ENCODE measurements at regions not wholly inside any gene's neighbourhood (a gene's known extent, or its start where the extent isn't known, plus 50 kb on each side); places are given as distances from the start of the nearest gene placed in this dataset.

DNA sequence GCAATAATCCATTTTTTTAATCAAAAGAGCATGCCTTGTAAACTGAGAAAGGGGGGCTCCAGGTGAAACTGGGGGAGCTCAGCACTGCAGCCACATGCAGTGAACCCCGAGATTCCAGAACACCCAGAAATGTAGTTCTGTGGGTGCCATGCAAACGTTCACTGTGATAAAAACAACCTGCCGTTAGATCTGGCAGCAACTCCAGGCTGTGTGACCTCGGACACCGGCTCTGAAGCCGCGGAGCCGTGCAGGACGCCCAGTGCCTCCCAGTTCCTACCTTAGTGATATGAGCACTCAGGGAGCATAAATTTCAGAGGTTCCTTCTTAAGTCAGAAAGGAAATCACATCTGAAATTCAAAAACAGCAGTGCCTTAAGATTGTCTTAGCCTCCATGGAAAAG lies 85.4 kb upstream of the THBS2 start:
- DNase-seq: no peak

DNA sequence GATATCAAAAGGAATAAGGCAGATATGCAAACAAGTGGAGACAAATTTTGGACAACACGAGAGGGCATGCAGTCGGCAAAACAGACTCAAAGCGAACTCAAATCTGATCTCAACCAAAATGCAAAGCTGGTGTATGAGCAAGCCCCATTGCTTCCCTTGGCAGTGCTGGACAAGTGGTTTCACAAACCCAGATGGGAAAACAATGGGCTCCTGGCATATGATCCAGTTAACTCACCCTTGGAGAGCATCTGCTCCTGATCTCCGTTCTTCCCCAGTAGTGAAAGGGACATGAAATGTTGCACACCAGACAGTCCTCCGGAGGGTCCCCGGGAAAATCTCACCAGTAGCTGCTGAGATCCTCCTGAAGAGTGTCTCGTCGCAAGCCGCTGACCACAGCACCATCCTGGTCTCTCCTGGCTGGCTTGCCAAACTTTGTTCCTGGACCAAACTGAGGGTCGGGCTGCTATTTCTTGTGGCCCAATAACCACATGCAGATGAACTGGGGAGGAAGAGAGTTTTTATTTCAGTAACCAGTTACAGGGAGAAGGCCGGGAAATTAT lies 84.3 kb upstream of the THBS2 start:
- DNase-seq: no peak

DNA sequence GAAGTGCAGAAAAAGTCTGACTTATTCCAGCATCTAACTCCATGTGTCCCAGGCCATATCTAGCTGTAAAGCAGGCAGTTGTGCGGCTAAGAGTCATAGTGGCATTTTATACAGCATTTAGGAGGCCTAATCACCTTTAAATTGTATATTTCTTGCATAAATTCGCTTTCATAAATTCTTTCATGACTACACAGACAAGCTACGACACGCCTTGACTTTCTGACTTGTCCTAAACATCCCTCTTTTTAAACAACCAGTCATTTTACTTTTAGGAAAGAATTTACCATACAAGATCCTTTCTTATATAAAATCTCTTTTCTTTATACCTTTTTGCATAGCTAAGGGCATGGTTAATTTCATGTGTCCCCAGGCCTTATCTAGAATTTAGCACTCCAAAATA lies 81.7 kb upstream of the THBS2 start:
- DNase-seq: no peak

DNA sequence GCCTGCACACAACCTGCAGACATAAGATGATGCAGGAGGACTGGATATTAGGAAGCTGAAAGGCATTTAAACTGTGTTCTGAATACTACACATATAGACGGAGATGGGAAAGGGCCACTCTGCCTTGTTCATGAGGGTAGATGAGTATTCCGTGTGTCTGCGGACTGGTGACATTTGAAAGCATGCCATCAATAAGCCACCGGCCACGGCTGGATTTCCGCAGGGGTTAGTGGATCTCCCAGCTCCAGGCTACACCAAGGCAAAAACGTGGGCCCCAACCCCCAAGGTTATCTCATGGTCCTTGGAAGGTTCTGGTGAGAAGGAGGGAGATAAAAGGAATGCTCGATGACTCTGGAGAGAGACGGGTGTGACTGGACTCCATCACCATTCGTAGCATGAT lies 78.6 kb upstream of the THBS2 start:
- DNase-seq: no peak

DNA sequence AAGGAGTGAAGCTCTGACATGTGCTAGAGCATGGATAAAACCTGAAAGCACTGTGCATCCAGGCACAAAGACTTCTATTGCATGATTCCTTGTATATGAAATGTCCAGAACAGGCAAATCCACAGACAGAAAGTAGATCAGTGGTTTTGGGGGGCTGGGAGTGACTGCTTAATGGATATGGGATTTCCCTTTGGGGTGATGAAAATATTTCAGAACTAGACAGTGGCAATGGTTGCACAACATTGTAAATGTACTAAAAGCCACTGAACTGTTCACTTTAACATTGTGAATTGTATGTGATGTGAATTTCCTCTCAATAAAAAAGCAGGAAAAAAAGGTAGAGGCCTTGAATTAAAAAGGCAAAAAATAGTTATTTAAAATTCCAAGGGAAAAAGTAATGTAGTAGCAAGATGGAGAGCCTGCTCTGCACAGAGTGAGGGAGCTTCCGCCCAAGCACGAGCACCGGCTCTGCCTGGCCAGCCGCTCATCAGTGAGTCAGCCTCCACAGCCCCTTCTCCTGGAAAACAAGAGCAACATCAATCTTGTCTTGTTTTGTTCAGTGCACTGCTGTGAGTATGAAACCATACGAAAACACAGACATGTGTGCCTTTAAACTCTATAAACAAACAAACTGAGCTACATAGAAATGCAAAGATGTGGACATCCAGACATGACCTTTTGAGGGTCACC lies 74.6 kb upstream of the THBS2 start:
- DNase-seq: no peak

DNA sequence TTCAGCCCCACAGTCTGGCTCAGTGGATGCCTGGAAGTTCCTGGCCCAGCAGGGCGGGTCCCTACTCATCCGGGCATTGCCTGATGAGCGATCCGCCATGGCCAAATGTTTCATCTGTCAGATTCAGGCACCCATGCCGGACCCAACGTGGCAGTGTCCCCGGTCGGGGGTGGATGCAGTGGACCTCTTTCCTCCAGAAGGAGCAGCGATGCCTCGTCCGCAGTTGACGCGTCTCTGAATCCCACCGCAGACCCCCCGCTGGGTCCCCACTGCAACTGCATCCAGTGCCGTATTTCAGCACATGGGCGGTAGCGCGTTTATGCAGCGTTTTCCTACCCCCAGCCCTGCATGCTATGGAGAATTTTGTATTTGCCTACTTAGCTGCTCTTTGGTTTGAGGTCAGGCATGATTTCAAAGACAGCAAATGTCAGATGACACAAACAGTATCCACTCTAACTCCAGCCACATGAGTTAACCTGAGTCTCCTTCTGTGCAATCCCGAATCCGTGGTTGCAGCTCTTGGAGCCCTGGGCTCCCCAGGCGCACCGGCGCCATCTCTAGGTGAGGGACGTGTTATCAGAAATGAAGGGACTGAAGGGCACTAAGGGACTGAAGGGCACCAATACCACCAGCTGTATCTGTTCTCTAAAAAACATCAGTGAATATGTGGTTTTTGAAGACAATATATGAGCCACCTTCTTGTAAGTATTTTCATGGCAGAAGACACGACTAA lies 72.6 kb upstream of the THBS2 start:
- no peak for DNase-seq

DNA sequence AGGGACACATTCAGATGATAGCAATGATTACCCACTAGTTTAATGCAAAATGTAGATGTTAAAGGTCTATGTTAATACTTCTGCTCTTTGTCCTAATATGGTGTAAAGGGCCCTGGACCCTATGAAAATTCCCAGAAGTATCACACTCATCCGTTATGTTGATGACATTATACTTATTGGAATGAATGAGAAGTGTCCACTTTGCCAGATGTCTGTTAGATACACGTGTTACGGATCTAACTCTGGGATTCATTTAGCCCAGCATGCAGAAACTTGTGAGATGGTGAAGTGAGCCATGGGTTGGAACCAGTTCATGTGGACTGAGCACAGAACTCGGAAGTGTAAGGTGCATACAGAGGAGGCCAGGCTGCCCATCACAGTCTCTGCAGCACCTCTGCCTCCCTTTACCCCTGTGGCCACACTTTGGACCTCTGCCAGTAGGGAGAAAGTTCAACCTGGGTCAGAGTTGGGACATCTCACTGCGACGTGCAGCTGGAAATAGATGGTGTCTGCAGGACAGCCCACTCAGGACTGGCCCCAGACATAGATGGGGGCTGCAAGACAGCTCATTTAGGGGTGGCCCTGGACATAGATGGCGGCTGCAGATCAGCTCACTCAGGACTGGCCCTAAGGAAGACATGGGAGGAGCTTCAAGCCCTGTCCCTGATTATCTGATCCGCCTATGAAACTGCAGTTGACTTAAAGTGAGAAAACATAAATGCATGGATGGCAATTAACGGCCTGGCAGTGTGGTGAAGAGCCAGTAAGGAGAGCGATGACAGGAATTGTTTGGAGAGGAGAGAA lies 71.2 kb upstream of the THBS2 start:
- no peak for DNase-seq

DNA sequence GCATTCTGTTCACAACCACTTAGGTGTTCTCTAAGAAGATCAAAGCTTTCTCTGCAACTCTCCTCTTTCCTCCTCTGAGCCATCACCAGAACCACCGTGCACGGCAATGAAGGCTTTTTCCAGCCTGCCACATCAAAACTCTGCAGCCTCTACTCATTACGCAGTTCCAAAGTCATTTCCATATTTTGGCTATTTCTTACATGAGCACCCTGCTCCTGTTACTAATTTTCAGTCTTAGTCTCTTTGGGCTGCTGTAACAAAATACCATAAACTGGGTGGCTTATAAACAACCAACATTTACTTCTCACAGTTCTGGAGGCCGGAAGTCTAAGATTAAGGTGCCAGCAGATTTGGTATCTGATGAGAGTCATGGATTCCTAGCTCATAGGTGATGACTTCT lies 70.4 kb upstream of the THBS2 start:
- DNase-seq: no peak

DNA sequence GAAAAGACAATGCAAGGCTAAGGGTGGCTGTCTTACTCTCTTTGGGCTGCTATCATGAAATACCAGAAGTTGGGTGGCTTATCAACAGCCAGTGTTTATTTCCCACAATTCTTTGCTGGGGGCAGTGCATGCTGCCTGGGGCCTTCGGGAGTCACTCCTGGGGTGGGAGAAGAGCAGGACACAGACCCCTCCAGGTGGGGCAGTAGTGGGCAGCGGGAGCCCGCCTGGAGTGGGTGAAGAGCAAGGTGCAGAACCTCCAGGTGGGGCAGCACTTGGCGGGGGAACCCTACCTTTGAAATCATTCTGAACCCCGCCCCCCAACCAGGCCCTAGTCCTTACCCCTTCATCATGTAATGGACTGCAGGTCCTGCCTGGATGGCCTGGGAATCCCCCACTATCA lies 69.6 kb upstream of the THBS2 start:
- DNase-seq: no peak

DNA sequence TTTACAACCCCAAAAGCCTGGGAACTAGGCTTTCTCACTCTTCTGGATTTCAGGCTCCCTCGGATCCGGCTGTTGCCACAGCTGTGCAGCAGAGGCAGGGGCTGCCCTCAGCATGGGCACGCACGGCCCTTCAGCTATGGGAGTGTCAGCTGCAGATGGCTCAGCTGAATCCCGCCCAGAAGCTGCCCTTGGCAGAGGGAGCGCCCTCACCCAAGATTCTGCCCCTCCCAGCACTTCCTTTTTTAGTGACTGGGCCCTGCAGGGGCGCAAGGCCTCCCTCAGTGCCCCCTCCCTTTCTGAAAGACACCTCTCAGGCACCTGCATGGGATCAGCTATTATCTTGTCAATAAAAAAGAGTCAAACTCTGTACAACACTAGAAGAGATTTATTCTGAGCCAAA lies 67.9 kb upstream of the THBS2 start:
- no peak for DNase-seq

DNA sequence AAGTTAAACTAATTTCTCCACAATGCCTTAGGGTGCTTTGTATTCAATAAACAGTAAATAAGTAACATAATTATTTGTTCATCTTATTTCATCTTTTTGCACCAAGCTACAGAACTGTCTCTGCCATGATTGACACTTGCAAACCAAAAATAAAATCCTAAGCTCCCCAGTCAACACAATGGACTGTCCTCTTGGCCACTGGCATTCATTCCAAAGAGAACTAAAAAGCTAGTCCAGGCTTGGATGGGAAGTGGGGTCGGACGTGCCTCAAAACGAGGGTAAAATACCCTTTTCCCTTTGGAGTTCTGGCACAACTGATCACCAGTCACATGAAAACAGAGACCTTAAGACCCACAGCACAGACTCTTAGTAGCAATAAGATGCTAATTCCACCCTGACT lies 66.4 kb upstream of the THBS2 start:
- DNase-seq: no peak

DNA sequence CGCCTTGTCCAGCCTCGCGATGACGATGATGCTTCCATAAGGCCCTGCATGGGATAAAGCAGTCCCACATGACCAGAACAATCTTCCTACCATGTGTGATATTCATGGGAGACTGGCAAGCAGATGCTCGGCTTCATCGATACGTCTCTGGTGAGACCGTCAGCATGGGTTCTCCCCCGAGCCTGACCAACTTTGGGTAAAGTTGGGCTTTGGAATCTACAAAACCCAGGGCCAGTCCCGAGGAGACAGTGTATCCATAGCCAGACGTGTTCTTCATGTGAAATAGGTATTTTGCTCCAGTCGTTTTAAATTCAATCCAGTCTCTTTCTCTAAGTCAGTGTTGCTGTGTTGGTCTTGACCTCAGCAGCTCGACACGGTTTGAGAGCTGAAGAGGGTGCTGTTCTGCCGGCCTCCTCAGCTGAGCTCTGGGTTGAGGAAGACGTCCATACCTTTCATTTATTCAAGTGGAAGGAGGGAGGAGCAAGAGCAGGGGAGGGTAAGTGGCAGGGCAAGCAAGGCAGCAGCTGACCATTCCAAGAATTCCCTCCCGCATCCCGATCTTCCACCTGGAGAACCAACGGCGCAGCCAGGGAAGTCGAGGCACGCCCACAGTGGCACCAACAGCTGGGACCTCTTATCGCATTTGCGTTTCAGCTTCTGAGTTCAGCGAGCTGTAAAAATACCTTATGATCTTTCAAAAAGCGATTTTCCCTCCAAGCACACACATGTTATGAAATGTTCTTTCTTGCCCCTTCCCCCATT lies 64.0 kb upstream of the THBS2 start:
- DNase-seq: no peak

DNA sequence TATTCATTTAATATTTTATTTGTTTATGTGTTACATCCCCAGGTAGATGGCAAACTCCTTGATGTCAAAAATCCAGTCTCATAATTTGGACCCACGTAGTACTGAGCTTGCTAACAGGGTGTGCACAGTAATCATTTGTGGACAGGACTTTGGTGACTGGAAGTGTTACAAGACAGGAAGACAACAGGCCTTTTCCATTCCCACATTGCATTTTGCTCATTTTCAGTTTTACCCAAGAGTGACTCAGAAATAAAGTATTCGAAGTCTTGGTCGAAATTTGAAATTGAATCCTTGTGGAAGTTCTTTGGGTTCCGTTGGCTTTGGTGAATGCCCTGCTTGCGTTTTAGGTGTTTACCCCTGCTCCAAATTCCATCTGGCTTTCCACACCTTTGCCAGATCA lies 63.0 kb upstream of the THBS2 start:
- DNase-seq: no peak

DNA sequence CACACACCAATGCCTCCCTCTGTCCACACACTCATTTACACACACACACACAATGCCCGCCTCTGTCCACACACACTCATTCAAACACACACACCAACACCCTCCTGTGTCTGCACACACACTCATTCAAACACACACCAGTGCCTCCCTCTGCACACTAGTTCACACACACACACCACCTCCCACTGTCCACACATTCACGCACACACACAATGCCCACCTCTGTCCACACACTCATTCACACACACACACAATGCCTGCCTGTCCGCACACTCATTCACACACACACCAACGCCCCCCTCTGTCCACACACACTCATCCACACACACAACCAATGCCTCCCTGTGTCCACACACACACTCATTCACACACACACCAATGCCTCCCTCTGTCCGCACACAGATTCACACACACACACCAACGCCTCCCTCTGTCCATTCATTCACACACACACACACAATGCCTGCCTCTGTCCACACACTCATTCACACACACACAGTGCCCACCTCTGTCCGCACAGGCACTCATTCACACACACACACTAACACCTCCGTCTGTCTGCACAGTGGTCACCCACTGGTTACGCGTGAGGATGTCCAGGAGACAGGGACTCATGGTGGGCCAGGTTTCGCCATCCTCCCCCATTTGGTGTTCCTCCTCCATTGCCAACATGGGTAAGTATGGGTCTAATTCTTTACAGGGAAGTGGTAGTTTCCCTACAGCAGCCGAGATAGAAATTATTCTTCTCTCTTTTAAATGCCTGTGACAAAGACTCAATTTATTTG lies 62.4 kb upstream of the THBS2 start:
- no peak for DNase-seq

DNA sequence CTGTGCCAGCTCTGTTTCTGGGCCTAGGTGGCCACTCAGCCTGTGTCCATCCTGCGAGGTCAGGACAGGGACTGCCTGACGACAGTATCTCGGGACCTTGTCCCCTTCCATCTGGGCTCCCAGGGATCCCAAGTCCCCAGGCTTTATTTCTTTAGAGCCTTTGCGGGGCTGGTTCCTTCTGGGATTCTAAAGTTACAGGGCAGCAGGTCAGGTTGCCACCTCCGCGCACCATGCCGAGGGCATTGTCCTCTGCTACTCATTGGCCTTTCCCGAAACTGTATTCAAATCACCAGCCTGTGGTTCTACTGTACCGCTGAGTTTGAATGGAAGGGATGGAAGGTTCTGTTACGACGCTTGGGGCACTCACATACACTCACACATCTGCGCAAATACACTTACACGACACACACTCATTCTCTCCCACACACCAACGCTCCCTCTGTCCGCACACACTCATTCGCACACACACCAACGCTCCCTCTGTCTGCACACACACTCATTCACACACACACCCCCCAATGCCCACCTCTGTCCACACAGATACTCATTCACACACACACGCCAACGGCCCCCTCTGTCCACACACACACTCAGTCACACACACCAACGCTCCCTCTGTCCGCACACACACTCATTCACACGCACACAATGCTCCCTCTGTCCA lies 59.8 kb upstream of the THBS2 start:
- no peak for DNase-seq

DNA sequence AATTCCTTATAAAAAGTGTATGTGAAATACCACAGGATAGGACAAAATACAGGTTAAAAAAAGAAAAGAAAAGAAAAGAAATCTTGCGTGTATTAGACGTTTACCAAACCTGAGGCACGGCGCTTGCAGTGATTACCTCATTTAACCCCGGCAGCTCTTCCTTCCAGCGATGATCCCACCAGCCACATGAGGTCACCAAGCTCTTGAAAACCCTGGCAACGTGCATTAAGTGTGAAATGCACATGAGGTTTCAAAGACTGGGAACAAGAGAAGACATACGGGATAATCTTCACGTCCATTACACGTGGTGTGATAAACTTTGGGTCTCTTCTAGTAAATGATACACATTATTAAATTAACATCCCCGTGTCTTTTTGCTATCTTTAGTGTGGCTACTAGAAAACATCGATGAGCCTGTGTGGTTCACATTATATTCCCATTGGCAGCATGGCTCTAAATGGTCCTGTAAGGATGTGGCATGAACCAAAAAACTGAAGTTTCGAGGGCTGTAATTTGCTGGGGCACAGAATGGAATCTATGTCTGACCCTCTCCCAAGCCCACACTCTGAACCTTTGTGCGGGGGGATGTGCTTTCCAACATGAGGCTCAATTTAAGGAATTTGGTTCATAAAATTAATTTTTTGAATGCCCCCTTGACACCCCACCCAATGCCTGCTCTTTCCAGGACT lies 59.2 kb upstream of the THBS2 start:
- no peak for DNase-seq

DNA sequence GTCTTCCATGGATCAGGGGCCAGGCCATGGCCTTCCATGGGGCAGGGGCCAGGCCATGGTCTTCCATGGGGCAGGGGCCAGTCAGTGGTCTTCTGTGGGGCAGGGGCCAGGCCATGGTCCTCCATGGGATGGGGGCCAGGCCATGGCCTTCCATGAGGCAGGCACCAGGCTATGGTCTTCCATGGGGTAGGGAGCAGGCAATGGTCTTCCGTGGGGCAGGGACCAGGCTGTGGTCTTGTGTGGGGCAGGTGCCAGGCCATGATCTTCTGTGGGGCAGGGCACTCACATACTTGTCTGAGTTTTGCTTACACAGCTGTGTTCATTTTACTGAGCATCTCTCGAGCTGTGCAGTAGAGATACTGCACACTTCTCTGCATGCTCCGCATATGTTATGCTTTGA lies 57.3 kb upstream of the THBS2 start:
- no peak for DNase-seq
